ENCODE measurements at regions not wholly inside any gene's neighbourhood (a gene's known extent, or its start where the extent isn't known, plus 50 kb on each side); places are given as distances from the start of the nearest gene placed in this dataset.
"Not testable (repeated sequence)": the region's sequence is repeated elsewhere in the genome, so short reads cannot be mapped to it uniquely, and the experiment has no call there.

DNA sequence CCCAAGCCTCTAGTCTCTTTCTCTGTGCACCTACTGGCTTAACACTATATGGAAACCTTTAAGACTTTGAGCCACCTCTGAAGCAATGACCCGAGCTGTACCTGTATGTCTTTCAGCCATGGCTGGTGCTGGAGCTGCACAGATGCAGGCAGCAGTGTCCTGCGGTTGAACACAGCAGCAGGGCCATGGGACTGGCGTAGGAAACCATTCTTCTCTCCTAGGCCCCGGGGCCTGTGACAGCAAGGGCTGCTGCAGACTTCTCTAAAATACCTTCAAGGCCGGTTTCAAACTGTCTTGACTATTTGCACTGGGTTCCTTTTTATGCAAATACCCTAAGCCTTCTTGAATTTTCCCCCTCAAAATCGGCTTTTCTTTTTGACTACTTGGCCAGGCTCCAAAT lies 243.6 kb downstream of the CWH43 start:
- H3K4me3 ChIP-seq (ENCODE audit: low read depth, low read length, poor library complexity, severe bottlenecking); CTCF ChIA-PET; POLR2A ChIA-PET (ENCODE audit: low non-redundant PET); BruUV-seq (replicated peaks); H3K36me3 ChIP-seq (ENCODE audit: insufficient read depth, low read length, poor library complexity, severe bottlenecking); intact Hi-C loops (cut with micrococcal nuclease; ENCODE audit: unreplicated experiment); H3K27me3 ChIP-seq (replicated peaks; ENCODE audit: insufficient read depth, low read depth, low read length, poor library complexity); H3K9me3 ChIP-seq (ENCODE audit: low read depth, low read length, poor library complexity, severe bottlenecking); H3K4me1 ChIP-seq (ENCODE audit: insufficient read depth, low read length, poor library complexity, severe bottlenecking); DNase-seq (ENCODE audit: low spot score); H3K27ac ChIP-seq (ENCODE audit: low read depth, low read length, poor library complexity, severe bottlenecking): not testable (repeated sequence)

- H3K4me3 ChIP-seq (ENCODE audit: low read depth, low read length, poor library complexity, severe bottlenecking); H3K27ac ChIP-seq (ENCODE audit: low read depth, low read length, poor library complexity, severe bottlenecking); CTCF ChIA-PET; H3K27me3 ChIP-seq (replicated peaks; ENCODE audit: insufficient read depth, low read depth, low read length, poor library complexity); H3K9me3 ChIP-seq (ENCODE audit: low read depth, low read length, poor library complexity, severe bottlenecking); intact Hi-C loops (cut with micrococcal nuclease; ENCODE audit: unreplicated experiment); DNase-seq (ENCODE audit: low spot score); BruUV-seq (replicated peaks); POLR2A ChIA-PET (ENCODE audit: low non-redundant PET); H3K36me3 ChIP-seq (ENCODE audit: insufficient read depth, low read length, poor library complexity, severe bottlenecking); H3K4me1 ChIP-seq (ENCODE audit: insufficient read depth, low read length, poor library complexity, severe bottlenecking): not testable (repeated sequence)
These were observed 247.3 kb downstream of the CWH43 start for GRCh38 chr4:49233346-49233745.

GRCh38 chr4:49233749-49234148 lies 247.7 kb downstream of the CWH43 start:
- DNase-seq (ENCODE audit: low spot score); intact Hi-C loops (cut with micrococcal nuclease; ENCODE audit: unreplicated experiment); POLR2A ChIA-PET (ENCODE audit: low non-redundant PET); H3K9me3 ChIP-seq (ENCODE audit: low read depth, low read length, poor library complexity, severe bottlenecking); H3K36me3 ChIP-seq (ENCODE audit: insufficient read depth, low read length, poor library complexity, severe bottlenecking); H3K27me3 ChIP-seq (replicated peaks; ENCODE audit: insufficient read depth, low read depth, low read length, poor library complexity); H3K27ac ChIP-seq (ENCODE audit: low read depth, low read length, poor library complexity, severe bottlenecking); CTCF ChIA-PET; BruUV-seq (replicated peaks); H3K4me1 ChIP-seq (ENCODE audit: insufficient read depth, low read length, poor library complexity, severe bottlenecking); H3K4me3 ChIP-seq (ENCODE audit: low read depth, low read length, poor library complexity, severe bottlenecking): not testable (repeated sequence)

DNA sequence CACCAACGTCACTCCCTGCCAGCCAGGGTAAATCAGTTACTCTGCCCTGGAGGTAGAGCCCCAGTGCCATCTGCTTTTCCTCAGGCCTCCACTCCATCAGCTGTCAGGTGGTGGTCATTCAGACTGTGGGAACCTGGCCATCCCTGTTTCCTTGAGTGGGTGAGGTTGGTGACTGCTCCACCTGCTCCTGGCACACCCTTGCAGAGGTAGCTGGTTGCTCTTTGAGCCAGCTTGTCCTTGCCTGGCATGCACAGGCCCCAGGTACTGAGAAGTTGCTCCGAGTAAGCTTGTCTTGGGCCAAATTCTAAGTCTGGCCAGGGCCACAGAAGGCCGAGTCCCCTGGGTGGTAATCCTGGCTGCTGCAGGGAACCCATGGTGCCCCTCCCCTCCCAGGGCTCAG lies 248.3 kb downstream of the CWH43 start:
- intact Hi-C loops (cut with micrococcal nuclease; ENCODE audit: unreplicated experiment): not testable (repeated sequence)

GRCh38 chr4:49235413-49236160 lies 249.5 kb downstream of the CWH43 start:
- H3K4me1 ChIP-seq (ENCODE audit: insufficient read depth, low read length, poor library complexity, severe bottlenecking); H3K27ac ChIP-seq (ENCODE audit: low read depth, low read length, poor library complexity, severe bottlenecking); intact Hi-C loops (cut with micrococcal nuclease; ENCODE audit: unreplicated experiment); BruUV-seq (replicated peaks); H3K4me3 ChIP-seq (ENCODE audit: low read depth, low read length, poor library complexity, severe bottlenecking); DNase-seq (ENCODE audit: low spot score); H3K27me3 ChIP-seq (replicated peaks; ENCODE audit: insufficient read depth, low read depth, low read length, poor library complexity); H3K36me3 ChIP-seq (ENCODE audit: insufficient read depth, low read length, poor library complexity, severe bottlenecking); H3K9me3 ChIP-seq (ENCODE audit: low read depth, low read length, poor library complexity, severe bottlenecking); POLR2A ChIA-PET (ENCODE audit: low non-redundant PET); CTCF ChIA-PET: not testable (repeated sequence)

More for the DNA sequence above, 248.3 kb downstream of the CWH43 start:
- H3K4me1 ChIP-seq (ENCODE audit: insufficient read depth, low read length, poor library complexity, severe bottlenecking); H3K9me3 ChIP-seq (ENCODE audit: low read depth, low read length, poor library complexity, severe bottlenecking); H3K27me3 ChIP-seq (replicated peaks; ENCODE audit: insufficient read depth, low read depth, low read length, poor library complexity); H3K27ac ChIP-seq (ENCODE audit: low read depth, low read length, poor library complexity, severe bottlenecking); H3K4me3 ChIP-seq (ENCODE audit: low read depth, low read length, poor library complexity, severe bottlenecking); H3K36me3 ChIP-seq (ENCODE audit: insufficient read depth, low read length, poor library complexity, severe bottlenecking); DNase-seq (ENCODE audit: low spot score); BruUV-seq (replicated peaks); POLR2A ChIA-PET (ENCODE audit: low non-redundant PET); CTCF ChIA-PET: not testable (repeated sequence)

- H3K4me1 ChIP-seq (ENCODE audit: insufficient read depth, low read length, poor library complexity, severe bottlenecking); CTCF ChIA-PET; DNase-seq (ENCODE audit: low spot score); POLR2A ChIA-PET (ENCODE audit: low non-redundant PET); H3K27me3 ChIP-seq (replicated peaks; ENCODE audit: insufficient read depth, low read depth, low read length, poor library complexity); H3K4me3 ChIP-seq (ENCODE audit: low read depth, low read length, poor library complexity, severe bottlenecking); H3K27ac ChIP-seq (ENCODE audit: low read depth, low read length, poor library complexity, severe bottlenecking); H3K9me3 ChIP-seq (ENCODE audit: low read depth, low read length, poor library complexity, severe bottlenecking); BruUV-seq (replicated peaks); intact Hi-C loops (cut with micrococcal nuclease; ENCODE audit: unreplicated experiment); H3K36me3 ChIP-seq (ENCODE audit: insufficient read depth, low read length, poor library complexity, severe bottlenecking): not testable (repeated sequence)
These were observed 250.4 kb downstream of the CWH43 start for GRCh38 chr4:49236474-49236873.

DNA sequence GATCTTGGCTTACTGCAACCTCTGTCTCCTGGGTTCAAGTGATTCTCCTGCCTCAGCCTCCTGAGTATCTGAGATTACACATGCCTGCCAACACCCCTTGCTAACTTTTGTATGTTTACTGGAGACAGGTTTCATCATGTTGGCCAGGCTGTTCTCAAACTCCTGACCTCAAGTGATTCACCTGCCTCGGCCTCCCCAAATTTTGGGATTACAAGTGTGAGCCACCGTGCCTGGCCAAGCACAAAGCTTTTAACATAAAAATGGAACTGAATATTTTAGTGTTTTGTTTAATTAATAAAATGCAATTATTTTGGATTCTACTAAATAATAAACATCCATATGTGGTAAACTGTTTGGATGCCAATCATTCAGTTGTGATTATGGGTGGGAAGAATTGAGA lies 255.2 kb downstream of the CWH43 start:
- H3K36me3 ChIP-seq (ENCODE audit: insufficient read depth, low read length, poor library complexity, severe bottlenecking); H3K27ac ChIP-seq (ENCODE audit: low read depth, low read length, poor library complexity, severe bottlenecking); CTCF ChIA-PET; H3K27me3 ChIP-seq (replicated peaks; ENCODE audit: insufficient read depth, low read depth, low read length, poor library complexity); BruUV-seq (replicated peaks); H3K9me3 ChIP-seq (ENCODE audit: low read depth, low read length, poor library complexity, severe bottlenecking); POLR2A ChIA-PET (ENCODE audit: low non-redundant PET); intact Hi-C loops (cut with micrococcal nuclease; ENCODE audit: unreplicated experiment); DNase-seq (ENCODE audit: low spot score); H3K4me1 ChIP-seq (ENCODE audit: insufficient read depth, low read length, poor library complexity, severe bottlenecking); H3K4me3 ChIP-seq (ENCODE audit: low read depth, low read length, poor library complexity, severe bottlenecking): not testable (repeated sequence)

DNA sequence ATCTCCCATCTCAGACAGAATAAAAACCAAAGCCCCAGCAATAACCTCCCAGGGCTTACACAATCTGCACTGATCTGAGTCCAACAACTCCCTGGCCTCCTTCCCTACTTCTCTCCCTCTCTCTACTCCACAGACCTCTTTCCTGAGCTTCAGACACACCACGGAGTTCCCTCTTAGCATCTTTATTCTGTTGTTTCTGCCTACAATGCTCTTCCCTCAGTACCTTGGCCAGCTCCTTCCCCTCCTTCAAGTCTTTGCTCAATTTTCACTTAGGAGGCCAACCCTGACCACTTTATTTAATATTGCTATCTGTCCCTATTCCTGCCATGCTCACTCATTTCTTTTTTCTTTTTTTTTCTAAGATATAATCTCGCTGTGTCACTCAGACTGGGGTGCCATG lies 276.7 kb downstream of the CWH43 start:
- H3K4me3 ChIP-seq (ENCODE audit: low read depth, low read length, poor library complexity, severe bottlenecking); H3K9me3 ChIP-seq (ENCODE audit: low read depth, low read length, poor library complexity, severe bottlenecking); H3K36me3 ChIP-seq (ENCODE audit: insufficient read depth, low read length, poor library complexity, severe bottlenecking); H3K27ac ChIP-seq (ENCODE audit: low read depth, low read length, poor library complexity, severe bottlenecking); POLR2A ChIA-PET (ENCODE audit: low non-redundant PET); H3K27me3 ChIP-seq (replicated peaks; ENCODE audit: insufficient read depth, low read depth, low read length, poor library complexity); BruUV-seq (replicated peaks); H3K4me1 ChIP-seq (ENCODE audit: insufficient read depth, low read length, poor library complexity, severe bottlenecking); DNase-seq (ENCODE audit: low spot score); intact Hi-C loops (cut with micrococcal nuclease; ENCODE audit: unreplicated experiment); CTCF ChIA-PET: not testable (repeated sequence)
